Raji (cell line): ENCODE measurements at regions not wholly inside any gene's neighbourhood (a gene's known extent, or its start where the extent isn't known, plus 50 kb on each side); places are given as distances from the start of the nearest gene placed in this dataset.

Source experiments
- POLR2A ChIP-seq: IDR thresholded peaks from 2 replicates; pipeline ENCODE4 v1.6.1; 2011; ENCODE audit warnings: low read depth, low read length, control low read depth; ENCODE audit not compliant: insufficient read depth

DNA sequence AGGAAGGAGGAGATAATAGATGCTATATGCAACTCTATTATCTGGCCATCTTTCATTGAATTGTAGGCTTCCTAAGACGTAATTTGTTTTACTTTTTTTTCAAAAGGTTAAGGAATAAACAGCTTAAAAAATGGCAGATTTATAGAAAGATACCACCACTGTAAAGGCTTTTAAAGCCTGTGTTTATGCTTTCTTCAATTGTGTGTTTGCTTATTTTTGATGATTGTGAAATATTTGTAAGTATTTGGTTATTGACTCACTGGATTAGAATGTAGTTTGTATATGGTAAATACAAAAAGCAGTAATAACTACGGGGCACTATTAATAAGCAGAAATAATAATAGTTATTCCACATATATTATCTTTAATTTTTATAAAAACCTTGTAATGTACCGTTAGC lies 437.9 kb downstream of the KLF5 start:
- no peak for TF ChIP-seq POLR2A

DNA sequence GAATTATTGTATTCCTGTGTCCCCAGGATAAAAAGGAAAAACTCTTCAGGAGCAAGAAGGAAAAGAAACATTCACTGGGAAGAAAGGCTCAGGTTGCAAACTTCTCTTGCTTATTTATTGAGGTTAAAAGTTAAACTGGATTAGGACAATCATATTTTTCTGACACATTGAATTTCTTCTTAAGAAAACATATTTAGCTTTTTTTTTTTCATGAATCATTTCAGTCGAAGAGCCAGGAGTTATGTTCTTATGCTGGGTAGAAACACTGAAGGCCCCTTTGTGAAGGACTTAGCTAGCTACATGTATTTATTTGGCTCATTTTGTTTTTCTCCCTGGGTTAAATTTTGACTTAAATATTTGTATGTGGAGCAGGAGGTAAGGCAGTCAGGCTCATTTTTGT lies 434.0 kb downstream of the KLF5 start:
- no peak for TF ChIP-seq POLR2A

DNA sequence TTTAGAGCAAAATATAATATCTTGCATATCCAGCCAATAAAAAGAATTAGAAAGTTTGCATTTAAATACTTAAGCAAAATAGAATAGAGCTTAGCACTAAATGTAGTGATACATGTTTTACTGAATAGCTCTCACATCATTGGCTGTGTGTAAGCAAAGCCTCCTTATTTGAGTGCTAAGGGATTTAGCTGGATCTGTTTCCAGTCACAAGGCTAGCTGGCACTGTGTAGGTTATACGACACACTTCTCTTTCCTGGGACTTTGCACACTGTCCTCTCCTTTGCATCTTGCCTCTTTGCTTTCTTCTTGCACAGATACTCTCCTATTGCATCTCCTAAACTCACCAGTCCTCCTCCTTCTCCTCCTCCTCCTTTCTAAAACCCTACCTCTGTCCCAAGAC lies 423.8 kb downstream of the KLF5 start:
- no peak for TF ChIP-seq POLR2A

DNA sequence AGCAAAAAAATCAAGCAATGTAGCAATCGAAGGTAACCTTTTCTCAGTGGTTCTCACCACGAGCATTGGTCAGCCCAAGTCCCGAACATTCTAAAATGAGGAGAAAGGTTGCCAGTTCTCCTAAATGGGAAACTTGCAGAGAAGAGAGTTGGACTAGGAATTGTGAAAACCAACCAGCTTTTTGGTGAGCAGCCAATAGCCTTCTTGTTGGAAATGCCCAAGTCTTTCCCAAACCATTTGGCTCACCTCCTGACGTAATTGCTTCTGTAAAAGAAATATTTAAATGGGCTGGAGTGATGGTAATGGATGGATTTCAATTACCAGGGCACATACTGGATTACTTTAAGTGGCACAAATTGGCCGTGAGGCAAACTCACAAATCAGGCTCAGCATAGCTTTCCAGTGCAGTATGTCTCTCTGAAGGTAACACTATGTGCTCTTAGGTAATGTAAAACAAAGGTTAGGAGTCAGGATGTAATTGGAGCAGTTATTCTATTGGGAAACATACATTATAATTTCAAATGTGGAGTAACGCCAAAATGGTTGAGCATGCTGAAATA lies 423.2 kb downstream of the KLF5 start:
- no peak for TF ChIP-seq POLR2A

DNA sequence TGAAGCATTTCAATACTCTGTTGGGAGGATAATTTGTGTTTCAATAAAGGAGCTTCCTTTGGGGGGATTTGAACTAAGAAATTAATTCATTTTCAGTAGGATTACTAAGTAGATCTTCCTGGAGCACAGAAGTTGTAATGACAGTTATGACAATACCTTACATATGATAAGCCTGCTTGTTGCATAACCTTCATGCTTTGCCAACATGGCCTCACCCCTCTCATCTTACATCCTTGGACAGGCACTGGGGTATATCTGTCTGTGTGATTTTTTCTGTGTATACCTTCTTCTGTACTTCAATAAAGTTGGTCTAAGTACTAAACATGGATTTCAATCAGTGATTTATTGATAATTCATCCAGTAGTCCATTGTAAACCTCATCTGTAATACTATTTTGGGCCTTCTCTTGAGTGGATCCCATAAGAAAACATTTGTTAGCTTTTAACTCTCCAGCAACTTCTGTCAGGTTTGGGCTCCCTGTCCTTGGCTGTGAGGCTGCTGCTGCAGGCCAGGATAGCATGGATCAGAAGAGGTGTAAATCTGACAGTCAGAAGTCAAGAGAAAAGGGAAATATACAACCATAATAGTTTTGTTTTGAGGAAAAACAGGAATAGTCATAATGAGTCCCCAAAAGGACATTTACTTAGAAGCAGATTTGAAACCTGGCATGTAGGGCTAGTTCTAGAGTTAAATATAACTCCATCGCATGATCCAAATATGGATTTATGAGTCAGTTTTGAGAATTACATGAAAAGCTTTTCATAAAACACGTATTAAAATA lies 422.2 kb downstream of the KLF5 start:
- no peak for TF ChIP-seq POLR2A

DNA sequence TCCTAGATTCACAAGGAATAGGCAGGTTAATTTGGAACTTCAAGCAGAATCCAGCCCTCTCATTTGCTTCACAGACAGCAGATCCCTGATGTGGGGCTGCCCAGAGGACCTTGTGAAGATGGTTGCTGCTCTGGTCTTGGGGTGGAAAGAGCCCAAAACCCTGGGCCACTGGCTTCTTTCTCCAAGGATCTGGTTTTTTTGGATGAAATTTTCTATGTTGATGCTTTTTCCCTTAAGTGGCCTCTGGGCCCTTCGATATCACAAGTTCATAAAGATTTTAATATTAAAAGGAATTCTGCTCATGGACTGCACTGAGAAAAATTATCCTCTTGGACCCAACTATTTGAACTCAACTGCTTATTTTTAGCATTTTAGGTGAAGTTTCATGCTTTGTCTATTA lies 421.1 kb downstream of the KLF5 start:
- TF ChIP-seq POLR2A, result no peak

DNA sequence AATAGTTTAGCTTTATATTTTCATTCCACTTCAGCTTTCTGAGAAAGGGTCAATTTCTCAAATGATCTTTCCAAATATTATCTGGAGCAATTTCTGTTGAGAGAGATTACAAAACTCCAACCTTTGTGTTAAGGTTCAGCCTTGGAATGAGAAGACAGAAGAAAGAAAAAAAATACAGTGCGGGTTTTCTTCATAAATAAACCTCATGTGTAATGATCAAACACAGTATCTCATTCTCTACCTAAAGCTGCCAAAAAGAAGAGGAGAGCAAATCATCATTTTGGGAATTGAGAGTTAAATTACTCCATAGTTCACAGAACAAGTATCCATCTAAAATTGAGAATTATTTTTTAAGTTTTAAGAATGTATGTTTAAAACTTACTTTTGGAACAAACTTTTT lies 420.5 kb downstream of the KLF5 start:
- TF ChIP-seq POLR2A, result no peak

DNA sequence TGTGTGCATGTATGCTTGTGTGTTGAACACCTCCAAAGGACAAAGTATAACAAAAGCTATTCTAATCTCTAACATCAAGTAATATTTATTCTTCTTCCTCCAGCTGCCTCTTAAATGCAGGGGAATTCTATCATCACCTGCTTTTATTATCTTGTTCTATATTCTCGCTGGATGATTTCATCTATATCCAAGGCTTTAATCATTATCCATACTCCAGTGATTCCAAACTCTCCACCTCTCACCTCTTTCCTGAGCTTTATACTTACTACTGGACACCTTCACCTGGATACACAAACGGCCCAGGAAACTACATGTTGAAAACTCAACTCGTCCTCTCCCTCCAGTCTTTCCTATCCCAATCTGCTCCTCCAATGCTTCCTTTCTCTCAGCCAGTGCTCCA lies 418.6 kb downstream of the KLF5 start:
- no peak for TF ChIP-seq POLR2A

DNA sequence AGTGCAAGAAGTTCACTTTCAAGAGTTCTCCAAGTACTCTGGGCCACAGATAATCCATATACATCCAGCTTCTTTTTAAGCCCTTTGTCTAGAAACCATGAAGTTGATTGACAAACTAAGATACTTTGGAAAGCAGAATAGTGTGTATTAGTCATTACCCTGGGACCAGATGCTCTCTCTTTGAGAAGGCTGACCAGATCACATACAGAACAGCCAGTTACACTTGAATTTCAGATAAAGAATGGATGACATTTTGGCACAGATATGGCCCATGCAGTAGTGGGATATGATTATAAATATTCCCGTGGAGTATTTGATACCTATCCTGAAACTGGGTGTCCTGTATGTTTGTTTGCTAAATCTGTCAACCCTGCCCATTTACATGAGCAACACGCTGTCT lies 414.2 kb downstream of the KLF5 start:
- TF ChIP-seq POLR2A, result no peak

DNA sequence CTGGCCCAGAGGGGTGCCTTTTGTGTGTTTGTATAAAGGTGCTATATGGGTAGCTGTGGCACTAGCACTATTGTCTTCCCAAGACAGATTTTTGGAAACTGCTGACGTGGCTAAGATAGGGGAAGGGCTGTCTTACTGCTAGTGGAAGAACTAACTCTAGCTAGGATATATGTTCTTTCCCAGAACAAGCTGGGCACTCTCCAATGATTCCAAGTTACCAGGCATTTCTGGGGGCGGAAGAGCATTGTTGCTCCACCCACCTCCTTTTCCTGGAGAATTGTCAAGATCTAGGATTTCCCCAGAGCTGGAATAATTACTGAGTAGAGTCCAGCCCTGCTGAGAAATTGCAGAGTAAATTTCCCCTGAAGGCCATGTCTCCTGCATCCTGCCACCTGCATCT lies 408.3 kb downstream of the KLF5 start:
- TF ChIP-seq POLR2A, result no peak

DNA sequence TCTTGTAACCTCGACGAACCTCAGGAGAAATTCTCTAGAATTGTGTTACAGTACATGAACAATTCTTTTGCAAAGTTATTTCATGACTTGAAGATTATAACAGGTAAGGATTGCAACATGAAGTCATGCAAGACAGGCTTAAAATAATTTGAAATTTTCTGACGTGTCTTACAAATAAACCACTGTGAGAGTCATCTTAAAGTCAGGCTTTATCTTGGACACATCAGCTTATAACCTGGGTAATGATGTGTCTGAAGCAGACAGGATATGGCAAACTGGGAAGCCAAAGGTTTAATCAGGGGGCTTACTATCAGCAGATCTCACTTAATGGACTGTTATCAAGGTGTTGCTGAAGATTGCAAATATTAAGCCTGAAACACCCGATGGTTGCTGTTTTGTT lies 407.8 kb downstream of the KLF5 start:
- no peak for TF ChIP-seq POLR2A

DNA sequence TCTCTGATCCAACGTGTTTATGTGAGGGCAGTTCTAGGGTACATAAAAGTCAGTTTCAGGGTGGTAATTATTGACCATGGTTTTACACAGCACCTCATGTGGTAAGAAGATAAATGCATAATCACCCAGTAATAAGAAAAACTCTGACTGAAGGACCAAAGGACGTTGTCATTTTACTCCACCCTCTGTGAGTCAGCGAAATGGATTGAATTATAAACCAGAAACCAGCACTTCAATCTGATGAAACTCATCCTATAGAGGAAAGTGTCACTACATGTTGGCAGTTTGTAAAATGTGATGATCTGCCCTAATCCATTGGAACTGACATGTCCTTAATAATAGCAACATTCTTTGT lies 406.8 kb downstream of the KLF5 start:
- TF ChIP-seq POLR2A, result no peak

DNA sequence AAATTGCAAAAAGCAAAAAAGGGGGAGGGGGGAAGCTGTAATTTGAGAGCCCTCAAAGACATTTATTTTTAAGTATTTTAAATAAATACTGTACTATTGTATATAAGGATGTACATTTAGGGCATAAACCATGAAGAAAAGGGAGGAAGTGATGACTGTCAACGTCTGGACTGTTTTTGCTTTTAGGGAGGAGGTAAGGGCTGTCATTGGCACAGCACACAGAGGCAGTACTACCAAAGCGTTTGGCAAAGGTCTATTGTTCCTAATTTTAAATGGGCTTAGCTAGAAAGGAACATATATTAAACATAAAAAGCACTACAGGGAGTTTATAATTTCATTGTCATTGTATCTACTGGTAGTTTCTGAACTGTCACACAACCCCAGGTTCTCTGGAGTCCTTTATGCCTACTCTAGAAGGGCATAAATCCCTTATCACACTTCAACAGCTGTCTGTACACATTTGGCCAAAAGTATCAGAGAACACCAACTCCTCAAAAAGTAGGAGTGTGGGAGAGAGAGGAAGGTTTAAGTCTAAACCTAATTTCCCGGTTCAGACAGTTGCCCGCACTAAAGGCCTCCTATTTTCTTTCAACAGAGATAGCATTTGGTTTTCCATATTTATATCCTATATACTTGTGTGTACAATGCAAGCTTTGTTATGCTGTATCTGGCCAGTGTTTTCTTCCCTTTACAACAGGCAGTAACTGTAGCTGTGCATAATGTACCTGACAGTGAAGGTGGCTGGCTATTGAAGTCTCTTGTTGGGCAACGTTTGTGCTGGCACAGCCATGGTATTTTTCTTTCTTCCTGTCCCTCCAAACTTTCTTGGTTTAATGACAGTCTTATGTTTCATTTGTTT lies 406.2 kb downstream of the KLF5 start:
- no peak for TF ChIP-seq POLR2A

DNA sequence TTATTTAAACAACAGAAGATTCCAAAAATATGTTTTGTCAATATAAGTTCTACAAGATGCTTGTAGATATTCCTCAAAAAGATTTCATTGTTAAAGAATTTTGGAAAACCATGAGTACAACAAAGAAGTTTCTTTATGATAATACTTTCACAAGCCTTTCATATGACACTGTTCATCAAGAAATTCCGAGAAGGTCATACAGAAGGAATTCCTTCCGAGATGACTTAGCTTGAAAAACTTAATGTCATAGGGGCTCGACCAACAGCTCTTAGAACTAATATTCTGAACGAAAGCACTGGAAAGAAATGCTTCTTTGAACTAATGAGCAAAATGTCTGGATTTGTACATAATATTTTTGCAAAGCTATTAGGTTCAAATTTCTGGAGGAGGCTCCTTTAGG lies 403.4 kb downstream of the KLF5 start:
- no peak for TF ChIP-seq POLR2A

DNA sequence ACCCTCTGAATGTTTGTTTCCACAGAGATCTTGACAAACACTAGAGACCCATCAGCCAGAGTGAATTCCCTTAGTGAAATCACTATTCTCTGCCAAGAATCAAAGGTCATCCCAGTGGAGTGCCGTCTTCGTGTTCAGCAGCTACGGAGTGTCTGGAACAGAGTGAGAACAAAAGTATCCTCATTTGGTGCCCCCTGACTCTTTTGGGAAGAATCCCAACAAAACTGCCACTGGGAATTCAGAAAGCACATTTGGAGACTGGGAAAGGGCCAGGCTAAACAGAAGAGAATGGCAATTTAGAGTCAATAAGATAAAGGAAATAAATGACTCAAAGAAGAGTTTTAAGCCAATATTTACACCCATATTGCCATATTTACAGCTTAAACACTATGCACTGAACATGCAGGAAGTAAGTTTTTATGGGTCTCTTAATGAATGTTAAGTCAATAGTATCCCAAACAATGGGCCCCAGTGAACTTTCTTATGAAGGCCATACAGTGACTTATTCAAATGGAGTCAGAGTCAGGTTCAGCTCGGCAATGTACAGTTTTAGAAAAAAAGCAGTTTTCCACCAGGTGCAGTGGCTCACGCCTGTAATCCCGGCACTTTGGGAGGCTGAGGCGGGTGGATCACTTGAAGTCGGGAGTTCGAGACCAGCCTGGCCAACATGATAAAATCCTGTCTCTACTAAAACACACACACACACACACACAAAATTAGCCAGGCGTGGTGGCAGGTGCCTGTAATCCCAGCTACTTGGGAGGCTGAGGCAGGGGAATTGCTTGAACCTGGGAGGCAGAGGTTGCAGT lies 392.6 kb downstream of the KLF5 start:
- no peak for TF ChIP-seq POLR2A

DNA sequence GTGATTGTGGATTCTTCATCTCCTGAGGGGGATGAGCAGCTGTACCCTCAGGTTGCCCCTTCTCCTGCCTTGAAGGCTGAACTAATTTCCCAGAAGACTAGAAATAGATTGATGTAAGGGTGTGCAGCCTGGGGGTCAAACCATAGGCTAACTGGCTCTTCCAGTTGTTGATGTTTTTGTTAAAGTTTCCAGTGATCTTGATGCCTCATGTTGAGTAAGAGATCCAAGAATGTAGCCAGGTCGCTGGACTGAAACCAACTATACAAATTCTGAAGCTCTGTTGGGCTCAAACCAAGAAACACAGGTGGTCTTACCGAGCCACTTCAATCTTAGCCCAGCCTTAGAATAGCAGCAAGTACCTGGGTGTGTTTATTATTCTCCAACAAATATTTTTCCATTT lies 391.8 kb downstream of the KLF5 start:
- TF ChIP-seq POLR2A, result no peak

DNA sequence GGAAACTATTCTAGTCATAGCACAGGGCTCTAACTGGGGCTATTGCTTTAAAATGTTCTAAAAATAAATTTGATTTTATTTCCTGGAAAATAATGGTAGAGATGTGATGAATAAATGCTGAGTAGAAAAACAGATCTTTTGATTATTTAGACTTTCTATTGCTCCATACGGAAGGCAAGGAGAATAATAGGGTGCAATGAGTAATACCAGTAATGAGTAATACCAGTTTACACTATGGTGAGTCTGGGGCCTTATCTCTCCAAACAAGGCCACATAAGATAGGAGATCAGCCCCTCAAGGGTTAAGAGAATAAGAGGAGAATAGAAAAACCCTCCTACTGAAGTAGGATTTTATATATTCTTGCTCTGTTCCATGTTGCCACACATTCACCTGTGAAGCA lies 390.4 kb downstream of the KLF5 start:
- TF ChIP-seq POLR2A, result no peak
